ENCODE measurements at regions not wholly inside any gene's neighbourhood (a gene's known extent, or its start where the extent isn't known, plus 50 kb on each side); places are given as distances from the start of the nearest gene placed in this dataset.

- no peak for ATAC-seq
- intact Hi-C loops (cut with micrococcal nuclease), result no loop called here
- no peaks in the 10 kb centered on the region for H3K4me1 Mint-ChIP-seq
- H3K4me3 Mint-ChIP-seq, result no peak overlapping the region
- no peaks in the 10 kb centered on the region for H3K4me1 ChIP-seq (ENCODE audit: control insufficient read depth, insufficient read depth, low read length)
- H3K27me3 ChIP-seq (ENCODE audit: control insufficient read depth, insufficient read depth, low read length), result no peaks in the 10 kb centered on the region
- H3K36me3 ChIP-seq (ENCODE audit: control insufficient read depth, insufficient read depth, low read length), result no peaks in the 10 kb centered on the region
- peaks cover 14 to 30% of the 10 kb centered on the region in 2 donors for H3K9me3 Mint-ChIP-seq
- no peaks in the 10 kb centered on the region for H3K36me3 Mint-ChIP-seq
- H3K27ac Mint-ChIP-seq, result no peak overlapping the region
- peaks cover 52% of the 10 kb centered on the region for H3K9me3 ChIP-seq (ENCODE audit: control insufficient read depth, insufficient read depth, low read length)
- TF ChIP-seq CTCF (IDR thresholded peaks at IDR 0.05), result no peak
- DNase-seq, result no peak
- 69% methylated on average over 3 of the region's 4 CpGs for WGBS (ENCODE audit: insufficient coverage)
- no peak overlapping the region for H3K27ac ChIP-seq (ENCODE audit: low read length)
- no peak overlapping the region for H3K4me3 ChIP-seq (ENCODE audit: low read length)
- H3K27me3 Mint-ChIP-seq (ENCODE audit: low read depth in 2 of 2), result no peaks in the 10 kb centered on the region
Observed at GRCh38 chr7:57245206-57245605, 113.0 kb upstream of the ZNF479 start.

DNA sequence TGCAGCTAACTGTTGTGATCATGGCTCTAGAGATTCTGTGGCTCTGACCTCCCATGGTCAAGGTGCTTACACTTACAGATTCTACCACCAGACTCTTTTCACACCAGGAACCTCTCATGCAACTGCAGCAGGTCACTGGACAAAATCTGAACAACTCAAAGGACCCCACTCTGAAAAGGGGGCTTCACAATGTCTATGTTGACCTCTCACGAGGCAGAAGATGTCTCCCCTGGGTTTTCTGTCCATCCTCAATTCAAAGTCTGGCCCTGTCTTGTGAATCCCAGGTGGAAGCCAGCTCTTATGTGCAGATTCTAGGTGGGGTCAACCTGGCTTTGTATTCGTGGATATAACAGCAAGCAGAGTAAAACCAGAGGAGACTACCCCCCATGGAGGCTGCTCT, 118.6 kb upstream of the ZNF479 start:
- DNase-seq (no peak), ATAC-seq (no peak)
- H3K36me3 ChIP-seq (ENCODE audit: control insufficient read depth, insufficient read depth, low read length), result no peaks in the 10 kb centered on the region
- H3K9me3 ChIP-seq (ENCODE audit: control insufficient read depth, insufficient read depth, low read length), result peaks cover 20% of the 10 kb centered on the region
- H3K27ac ChIP-seq (ENCODE audit: low read length), result no peak overlapping the region
- intact Hi-C loops (cut with micrococcal nuclease), result no loop called here
- H3K9me3 Mint-ChIP-seq, result peaks cover 13 to 27% of the 10 kb centered on the region in 2 donors
- H3K4me1 Mint-ChIP-seq, result no peaks in the 10 kb centered on the region
- H3K4me3 ChIP-seq (ENCODE audit: low read length), result no peak overlapping the region
- no peaks in the 10 kb centered on the region for H3K36me3 Mint-ChIP-seq
- WGBS (ENCODE audit: insufficient coverage), result 49% methylated on average over 2 of the region's 2 CpGs
- H3K4me3 Mint-ChIP-seq, result no peak overlapping the region
- TF ChIP-seq CTCF (IDR thresholded peaks at IDR 0.05), result no peak
- no peaks in the 10 kb centered on the region for H3K4me1 ChIP-seq (ENCODE audit: control insufficient read depth, insufficient read depth, low read length)
- no peak overlapping the region for H3K27ac Mint-ChIP-seq
- no peaks in the 10 kb centered on the region for H3K27me3 ChIP-seq (ENCODE audit: control insufficient read depth, insufficient read depth, low read length)
- no peaks in the 10 kb centered on the region for H3K27me3 Mint-ChIP-seq (ENCODE audit: low read depth in 2 of 2)

- ATAC-seq, result no peak
- intact Hi-C loops (cut with micrococcal nuclease), result no loop called here
- no peak overlapping the region for H3K27ac ChIP-seq (ENCODE audit: low read length)
- no peaks in the 10 kb centered on the region for H3K4me1 ChIP-seq (ENCODE audit: control insufficient read depth, insufficient read depth, low read length)
- H3K4me1 Mint-ChIP-seq, result no peaks in the 10 kb centered on the region
- no peaks in the 10 kb centered on the region for H3K27me3 Mint-ChIP-seq (ENCODE audit: low read depth in 2 of 2)
- 83% methylated on average over 44 of the region's 44 CpGs for WGBS (ENCODE audit: insufficient coverage)
- no peak for DNase-seq
- H3K36me3 Mint-ChIP-seq, result no peaks in the 10 kb centered on the region
- no peak overlapping the region for H3K27ac Mint-ChIP-seq
- TF ChIP-seq CTCF (IDR thresholded peaks at IDR 0.05), result no peak
- no peak overlapping the region for H3K4me3 ChIP-seq (ENCODE audit: low read length)
- peaks cover 30% of the 10 kb centered on the region for H3K9me3 ChIP-seq (ENCODE audit: control insufficient read depth, insufficient read depth, low read length)
- no peaks in the 10 kb centered on the region for H3K27me3 ChIP-seq (ENCODE audit: control insufficient read depth, insufficient read depth, low read length)
- H3K36me3 ChIP-seq (ENCODE audit: control insufficient read depth, insufficient read depth, low read length), result no peaks in the 10 kb centered on the region
- no peak overlapping the region for H3K4me3 Mint-ChIP-seq
- H3K9me3 Mint-ChIP-seq, result peaks cover 2 to 5% of the 10 kb centered on the region in 2 donors
Observed at GRCh38 chr7:57256637-57257375, 124.6 kb upstream of the ZNF479 start.
